GM18502 (cell line): ENCODE measurements at regions not wholly inside any gene's neighbourhood (a gene's known extent, or its start where the extent isn't known, plus 50 kb on each side); places are given as distances from the start of the nearest gene placed in this dataset.
"Not testable (repeated sequence)": the region's sequence is repeated elsewhere in the genome, so short reads cannot be mapped to it uniquely, and the experiment has no call there.

Experiments used
- ATAC-seq: cut with Tn5 transposase; IDR thresholded peaks from one replicate; pipeline ENCODE4 v1.9.1; 2021; ENCODE audit warnings: mild to moderate bottlenecking; ENCODE audit not compliant: unreplicated experiment, poor library complexity

GRCh38 chr3:20528180-20528770, 342.3 kb upstream of the SGO1 start:
- no peak for ATAC-seq

GRCh38 chr3:20527368-20527767, 341.4 kb upstream of the SGO1 start:
- ATAC-seq: no peak

- ATAC-seq: no peak
Measured at GRCh38 chr3:20524328-20524727, 338.3 kb upstream of the SGO1 start.

- no peak for ATAC-seq
Measured at GRCh38 chr3:20523293-20523692, 337.3 kb upstream of the SGO1 start.

- not testable (repeated sequence) for ATAC-seq
Measured at GRCh38 chr3:20517316-20517715, 331.3 kb upstream of the SGO1 start.

GRCh38 chr3:20516311-20516710, 330.3 kb upstream of the SGO1 start:
- no peak for ATAC-seq

GRCh38 chr3:20515834-20516233, 329.8 kb upstream of the SGO1 start:
- no peak for ATAC-seq

- peak; percentile 92 for ATAC-seq
Measured at GRCh38 chr3:20511863-20512505, 326.0 kb upstream of the SGO1 start.

- ATAC-seq: no peak
Measured at GRCh38 chr3:20510396-20510795, 324.4 kb upstream of the SGO1 start.

- ATAC-seq: no peak
Measured at GRCh38 chr3:20503394-20504082, 317.5 kb upstream of the SGO1 start.

- ATAC-seq: no peak
Measured at GRCh38 chr3:20490996-20491395, 305.0 kb upstream of the SGO1 start.

GRCh38 chr3:20488151-20488550, 302.1 kb upstream of the SGO1 start:
- no peak for ATAC-seq

- no peak for ATAC-seq
Measured at GRCh38 chr3:20484126-20484525, 298.1 kb upstream of the SGO1 start.

- ATAC-seq: no peak
Measured at GRCh38 chr3:20482350-20482749, 296.3 kb upstream of the SGO1 start.

- ATAC-seq: no peak
Measured at GRCh38 chr3:20480786-20481365, 294.9 kb upstream of the SGO1 start.

GRCh38 chr3:20478436-20478835, 292.4 kb upstream of the SGO1 start:
- ATAC-seq: no peak

GRCh38 chr3:20464237-20464636, 278.2 kb upstream of the SGO1 start:
- ATAC-seq: not testable (repeated sequence)

GRCh38 chr3:20462723-20463122, 276.7 kb upstream of the SGO1 start:
- ATAC-seq: no peak

GRCh38 chr3:20462226-20462625, 276.2 kb upstream of the SGO1 start:
- no peak for ATAC-seq

GRCh38 chr3:20458994-20459716, 273.1 kb upstream of the SGO1 start:
- ATAC-seq: no peak

- no peak for ATAC-seq
Measured at GRCh38 chr3:20456511-20456910, 270.5 kb upstream of the SGO1 start.
